Activated CD4-positive, alpha-beta T cell treated with anti-CD3 and anti-CD28 coated beads, Interleukin-2, amount 50 U/mL, for 4 hours (primary cell): ENCODE measurements at regions not wholly inside any gene's neighbourhood (a gene's known extent, or its start where the extent isn't known, plus 50 kb on each side); places are given as distances from the start of the nearest gene placed in this dataset.
"Not testable (repeated sequence)": the region's sequence is repeated elsewhere in the genome, so short reads cannot be mapped to it uniquely, and the experiment has no call there.

Experiments used
- DNase-seq, 2 experiments: peaks; one replicate each; pipeline ENCODE4 v3.0.0-alpha.2; 2020

DNA sequence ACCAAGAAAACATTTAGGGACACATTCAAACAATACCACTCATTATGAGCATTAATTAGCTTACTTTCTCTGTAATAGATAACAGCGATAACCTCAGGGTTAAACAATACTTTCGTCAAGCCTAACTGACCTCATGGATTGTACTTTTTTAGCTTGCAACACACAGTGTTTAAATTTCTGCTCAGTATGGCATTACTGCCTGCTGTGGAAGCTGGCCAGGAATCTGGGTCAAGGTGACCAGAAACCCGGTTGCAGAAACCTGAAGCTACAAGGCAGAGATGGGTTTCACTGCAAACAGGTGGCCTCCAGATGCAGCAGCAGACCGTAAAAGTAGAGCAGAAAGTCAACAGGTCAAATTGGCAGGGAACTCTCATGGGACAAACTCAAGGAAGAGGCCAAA, 123.8 kb upstream of the FHL2 start:
- DNase-seq, result no peak

DNA sequence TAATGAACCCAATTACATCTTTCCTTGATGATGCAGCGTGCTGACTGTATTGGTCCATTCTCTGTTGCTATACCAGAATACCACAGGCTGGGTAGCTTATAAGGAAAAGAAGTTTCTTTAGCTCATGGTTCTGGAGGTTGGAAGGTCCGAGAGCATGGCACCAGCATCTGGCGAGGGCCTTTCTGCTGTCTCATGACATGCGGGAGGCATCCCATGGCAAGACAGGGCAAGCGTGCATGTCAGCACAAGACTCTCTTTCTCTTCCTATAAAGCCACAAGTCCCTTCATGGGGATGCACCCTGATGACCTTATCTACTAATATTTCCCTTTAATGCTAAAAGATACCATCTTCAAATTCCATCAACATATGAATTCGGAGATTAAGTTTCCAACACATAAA, 122.8 kb upstream of the FHL2 start:
- DNase-seq, result no peak

DNA sequence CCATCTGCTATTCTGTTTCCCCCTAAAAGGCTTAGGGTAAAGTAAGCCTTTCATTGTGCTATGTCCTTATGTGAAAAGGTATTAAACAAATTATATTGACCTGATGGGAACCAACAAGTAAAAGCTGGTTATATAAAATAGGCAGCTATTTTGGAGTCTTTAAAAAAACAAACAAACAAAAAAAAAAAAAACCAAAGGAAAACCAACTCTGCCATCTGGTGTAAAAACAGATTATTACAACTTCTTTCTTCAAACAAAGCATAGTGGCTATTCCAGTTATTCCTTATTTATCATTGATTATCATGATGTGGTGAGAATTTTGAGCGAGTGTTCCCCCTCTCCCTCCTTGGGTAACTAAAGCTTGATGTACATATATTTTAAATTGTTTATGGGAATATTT, 122.3 kb upstream of the FHL2 start:
- DNase-seq, result no peak

DNA sequence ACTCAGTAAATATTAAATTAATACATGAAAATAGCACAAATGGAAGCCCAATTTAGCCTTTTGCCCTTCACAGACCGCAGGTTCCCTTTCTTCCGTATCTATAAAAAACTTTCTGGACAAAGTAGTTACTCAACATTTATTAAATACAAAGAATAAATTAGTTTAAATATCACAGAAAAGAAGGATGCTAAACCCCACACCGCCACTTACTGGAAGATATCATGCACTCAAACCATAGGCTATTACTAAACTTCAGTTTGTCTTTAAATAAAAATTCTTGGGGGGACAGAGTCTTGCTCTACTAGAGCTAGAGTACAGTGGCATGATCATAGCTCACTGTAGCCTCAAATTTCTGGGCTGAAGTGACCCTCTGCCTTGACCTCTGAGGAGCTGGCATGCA, 120.7 kb upstream of the FHL2 start:
- DNase-seq, result no peak

DNA sequence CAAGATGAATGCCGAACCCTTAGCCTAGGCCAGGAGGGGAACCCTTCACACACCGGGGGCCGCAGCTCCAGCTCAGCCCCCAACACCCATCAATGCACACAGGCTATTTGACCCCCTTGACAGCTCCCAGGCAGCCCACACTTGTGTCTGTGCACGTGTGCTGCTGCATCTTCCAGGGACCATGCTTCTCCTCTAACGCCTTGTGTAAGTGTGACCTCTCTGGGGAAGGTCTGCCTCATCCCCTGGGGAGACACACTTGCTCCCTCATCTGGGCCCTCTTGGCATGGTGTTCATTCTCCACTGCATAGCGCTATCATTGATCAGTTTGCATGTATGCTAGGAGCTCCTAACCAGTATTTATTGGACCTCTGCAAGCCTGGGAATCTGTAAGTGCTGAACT, 120.0 kb upstream of the FHL2 start:
- no peak for DNase-seq

DNA sequence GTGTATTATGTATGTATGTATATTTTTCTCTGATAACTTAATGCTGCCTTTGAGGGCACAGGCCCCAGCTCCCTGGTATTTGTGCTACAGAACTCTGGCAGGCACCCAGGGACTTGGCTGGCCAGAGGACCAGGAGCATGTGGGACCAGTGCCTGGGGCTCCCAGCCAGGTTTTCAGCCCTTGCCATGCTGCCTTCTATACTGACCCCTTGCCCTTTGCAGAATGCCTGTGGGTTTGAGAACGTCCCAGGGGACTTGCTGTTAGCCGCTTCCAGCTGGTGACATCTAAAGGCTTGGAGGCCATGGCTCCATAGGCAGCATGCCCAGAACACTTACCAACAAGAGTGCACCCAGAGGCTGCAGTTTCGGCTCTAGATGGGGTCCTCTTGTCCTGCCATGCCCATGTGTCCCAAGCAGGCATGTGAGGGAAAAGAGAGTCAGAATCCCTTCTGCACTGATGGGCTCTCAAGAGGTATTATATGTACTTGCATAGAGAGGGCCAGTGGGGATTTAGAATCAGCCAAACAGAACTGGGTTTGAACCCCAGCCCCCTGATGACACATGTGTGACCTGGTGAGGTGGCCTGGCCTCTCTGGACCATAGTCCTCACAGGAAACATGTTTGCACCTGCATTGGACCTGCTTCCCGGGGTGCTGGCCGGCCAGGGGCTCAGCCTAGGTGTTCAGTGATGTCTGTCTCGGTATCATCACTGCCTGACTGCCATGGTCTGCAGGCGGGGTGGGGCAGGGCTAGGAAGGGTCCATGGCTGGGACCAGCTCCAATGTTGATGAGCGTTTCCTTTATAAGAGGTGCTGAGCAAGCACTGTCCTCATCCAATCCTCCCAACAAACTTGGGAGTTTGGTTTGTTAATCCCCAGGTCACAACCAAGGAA, 119.2 kb upstream of the FHL2 start:
- no peak for DNase-seq

DNA sequence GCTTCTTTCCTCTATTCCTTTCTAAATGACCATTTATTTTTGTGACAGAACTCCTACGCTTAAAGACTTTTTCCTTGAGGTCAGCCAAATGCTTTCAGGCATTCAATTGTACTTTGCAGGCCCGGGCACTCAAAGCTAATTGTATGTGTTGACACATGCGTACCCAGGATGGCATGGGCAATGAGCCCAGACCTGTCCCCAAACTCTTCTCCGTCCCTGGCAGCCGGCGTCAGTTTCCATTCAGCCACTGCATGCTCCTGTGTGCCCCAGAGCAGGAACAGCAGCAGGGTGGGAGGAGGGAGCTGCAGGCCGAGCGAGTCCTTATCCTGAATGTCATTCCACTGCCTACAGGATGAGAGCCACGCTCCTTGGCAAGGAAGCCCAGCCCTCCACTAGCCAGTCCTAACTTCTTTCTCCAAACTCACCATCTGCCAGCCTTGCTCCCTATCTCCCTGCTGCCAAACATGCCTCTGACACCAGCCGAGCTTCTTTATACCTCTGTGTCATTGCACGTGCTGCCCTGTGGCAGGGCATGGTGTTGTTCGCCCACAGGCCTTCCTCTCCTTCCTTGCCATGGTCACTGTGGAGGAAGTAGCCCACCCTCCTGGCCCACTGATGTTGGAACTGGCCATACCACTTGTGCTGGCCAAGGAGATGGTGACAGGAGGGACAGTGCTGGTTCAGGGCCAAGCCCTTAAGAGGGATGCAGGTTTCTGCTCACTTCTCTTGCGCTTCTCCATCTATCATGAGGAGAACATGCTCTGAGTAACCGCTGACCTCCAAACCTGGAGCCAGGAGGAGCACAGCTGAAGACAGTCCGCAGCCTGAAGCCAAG, 116.9 kb upstream of the FHL2 start:
- no peak for DNase-seq

DNA sequence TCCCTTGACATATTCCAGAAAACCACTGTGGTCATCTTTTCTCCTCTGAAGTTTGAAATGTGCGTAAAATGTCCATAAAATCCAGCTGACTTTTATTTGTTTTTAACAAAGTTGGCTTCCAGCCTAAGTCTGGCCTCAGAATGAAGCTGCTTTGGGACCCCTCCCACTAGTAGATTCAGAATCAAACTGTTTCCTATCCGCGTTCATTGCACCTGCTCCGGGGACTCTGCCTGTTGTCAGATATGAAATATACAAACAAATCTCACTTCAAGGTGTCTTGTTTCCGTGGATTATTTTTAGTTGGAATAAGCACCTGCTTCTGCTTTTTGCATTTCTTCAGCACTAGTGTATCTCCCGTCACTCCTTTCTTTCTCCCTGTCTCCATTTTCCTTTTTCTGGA, 115.7 kb upstream of the FHL2 start:
- no peak for DNase-seq

DNA sequence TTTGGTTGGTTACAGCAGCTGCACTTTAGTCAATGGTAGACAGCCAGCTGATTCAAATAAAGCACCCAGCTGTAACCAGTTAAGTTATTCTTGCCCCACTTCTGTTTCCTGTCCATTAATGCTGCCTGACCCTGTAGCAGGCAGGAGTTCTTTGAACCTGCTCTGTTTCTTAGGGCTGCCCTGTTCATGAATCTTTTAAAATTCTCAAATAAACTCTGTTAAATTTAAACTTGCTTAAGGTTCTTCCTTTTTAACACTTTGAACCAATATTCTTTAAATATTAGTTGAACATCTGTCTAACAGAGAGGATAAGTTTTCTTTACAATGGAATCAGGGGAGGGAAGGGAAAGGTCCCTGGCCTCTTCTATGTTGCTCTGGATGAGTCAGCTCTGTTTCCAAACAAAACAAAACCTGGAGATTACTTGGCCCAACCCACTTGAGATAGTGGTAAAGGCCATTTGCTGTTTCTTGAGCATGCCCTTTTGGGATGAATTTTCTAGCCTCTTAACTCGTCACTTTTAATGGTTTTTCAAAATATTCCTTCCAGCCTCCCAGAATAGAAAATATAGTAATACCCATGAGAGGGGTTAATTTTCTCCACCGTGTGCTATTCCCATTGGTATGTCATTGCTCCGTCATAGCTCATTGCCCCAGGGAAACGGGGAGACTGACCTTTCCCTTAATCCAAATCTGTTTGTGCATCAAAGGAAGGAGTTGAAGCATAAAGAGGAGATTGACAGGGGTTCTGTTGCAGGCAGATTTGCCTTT, 112.1 kb upstream of the FHL2 start:
- DNase-seq, result no peak

DNA sequence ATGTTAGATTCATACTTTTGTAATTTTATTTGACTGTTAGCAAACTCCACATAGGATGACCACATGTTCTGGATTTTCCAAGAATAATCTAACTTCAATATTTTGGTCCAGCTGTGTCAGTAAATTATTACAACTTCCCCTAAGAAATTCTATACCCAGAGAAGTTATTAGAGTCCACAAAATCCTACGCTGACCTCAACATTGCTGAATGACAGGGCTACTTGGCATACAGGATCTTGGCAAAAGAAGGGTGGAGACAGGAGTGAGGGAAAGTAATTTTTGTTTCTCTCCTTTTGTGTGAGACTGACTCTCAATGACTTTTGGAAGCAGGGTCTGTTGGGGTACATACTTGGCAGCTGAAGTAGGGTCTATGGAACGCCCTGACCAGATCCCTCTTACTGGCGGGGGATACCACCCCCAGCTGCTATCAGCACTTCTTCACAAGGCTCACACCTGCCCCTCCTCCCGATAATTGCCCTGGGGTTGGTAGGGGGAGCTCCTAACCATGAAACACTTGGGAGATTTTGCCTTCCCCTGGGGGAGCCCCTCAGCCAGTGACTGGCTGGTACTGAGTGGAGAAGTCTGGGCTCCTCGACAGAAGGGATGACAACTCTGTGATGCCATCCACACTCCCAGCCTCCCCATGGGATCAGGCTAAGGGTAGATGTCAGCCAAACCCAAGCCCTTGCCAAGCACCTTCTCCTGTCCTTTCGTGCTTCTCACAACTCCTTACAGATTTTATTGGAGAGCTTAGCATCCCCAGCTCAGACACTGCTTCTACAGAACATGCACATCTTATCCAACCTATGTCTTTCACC, 110.6 kb upstream of the FHL2 start:
- no peak for DNase-seq

DNA sequence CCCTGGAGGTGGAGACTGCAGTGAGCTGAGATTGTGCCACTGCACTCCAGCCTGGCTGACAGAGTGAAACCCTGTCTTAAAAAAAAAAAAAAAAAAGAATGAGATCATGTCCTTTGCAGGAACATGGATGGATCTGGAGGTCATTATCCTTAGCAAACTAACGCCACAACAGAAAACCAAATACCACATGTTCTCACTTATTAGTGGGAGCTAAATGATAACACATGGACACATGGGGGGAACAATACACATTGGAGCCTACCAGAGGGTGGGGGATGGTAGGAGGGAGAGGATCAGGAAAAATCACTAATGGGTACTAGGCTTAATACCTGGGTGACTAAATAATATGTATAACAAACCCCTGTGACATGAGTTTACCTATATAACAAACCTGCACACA, 108.0 kb upstream of the FHL2 start:
- not testable (repeated sequence) for DNase-seq

DNA sequence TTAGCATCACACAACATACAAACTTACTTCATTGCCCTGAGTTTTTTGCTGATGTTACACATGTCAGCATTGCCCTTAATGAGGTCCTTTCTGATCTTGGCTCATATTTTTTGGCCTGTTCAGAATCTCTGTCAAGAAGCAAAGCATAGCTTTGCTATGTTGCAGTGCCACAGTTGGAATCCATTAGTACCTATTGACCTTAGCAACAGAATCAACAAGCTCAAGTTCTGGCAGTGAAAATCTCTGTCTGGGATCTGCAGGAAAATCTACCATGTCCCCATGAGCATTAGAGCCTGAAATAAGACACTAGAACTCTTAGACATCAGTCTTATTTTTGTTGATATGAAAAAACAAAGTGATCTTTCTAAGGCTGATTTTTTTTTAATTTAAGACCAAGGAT, 105.6 kb upstream of the FHL2 start:
- no peak for DNase-seq

DNA sequence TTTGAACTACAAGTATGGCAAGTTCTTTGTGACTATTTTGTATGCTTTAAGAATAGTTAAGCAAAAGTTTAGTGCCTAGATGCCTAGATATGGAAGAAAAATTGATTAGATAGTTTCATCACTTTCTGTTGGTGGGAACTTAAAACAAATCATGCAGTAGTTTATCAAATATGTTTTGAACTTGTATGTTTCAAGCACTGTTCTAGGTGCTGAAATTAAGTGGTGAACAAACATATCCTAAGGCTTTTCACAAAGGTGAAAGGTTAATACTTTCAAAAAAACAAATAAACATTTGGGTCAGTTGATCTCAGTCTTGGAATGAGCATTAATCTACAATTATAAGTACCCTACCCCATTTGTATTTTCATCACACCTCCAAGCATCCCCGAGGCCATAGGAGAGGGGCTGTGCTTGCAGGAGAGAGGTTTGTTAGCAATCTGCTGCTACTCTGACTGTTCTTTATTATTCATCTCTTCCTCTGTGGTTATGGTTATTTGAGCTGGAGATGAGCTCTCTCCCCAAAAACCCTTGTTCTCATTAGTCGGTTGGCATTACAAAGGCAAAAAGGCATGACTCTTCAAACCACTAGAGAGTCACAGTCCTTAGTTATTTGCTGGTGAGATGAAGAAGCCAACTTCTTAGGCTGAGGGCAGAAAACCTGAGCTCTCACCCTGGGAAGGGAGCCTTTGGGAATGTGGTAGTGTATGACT, 103.9 kb upstream of the FHL2 start:
- DNase-seq, result no peak

DNA sequence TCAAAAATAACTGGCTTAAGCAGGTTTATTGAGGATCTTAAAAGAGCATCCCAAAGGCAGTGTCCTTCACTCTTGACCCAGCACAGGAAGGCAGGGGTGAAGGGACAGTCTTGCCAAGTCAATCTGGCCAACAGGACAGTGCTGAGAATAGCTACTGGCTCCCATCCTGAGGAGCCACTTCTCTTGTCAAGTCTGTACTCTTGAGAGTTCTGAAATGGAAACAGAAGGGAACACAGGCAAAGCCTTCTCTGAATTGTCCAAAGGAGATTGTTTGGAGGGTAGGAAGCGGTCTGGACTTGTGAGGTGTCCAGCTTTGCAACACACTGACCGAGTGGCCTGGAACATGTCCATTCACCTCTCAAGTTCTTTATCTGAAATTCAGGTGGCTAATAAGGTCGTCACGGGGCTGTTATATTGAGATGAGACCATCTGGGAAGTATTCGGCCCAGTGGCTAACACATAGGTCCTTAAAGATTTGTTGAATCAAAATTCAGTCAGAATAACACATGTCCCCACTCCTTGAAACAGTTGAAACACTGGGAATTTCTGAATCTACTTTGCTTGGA, 99.5 kb upstream of the FHL2 start:
- DNase-seq, result no peak

DNA sequence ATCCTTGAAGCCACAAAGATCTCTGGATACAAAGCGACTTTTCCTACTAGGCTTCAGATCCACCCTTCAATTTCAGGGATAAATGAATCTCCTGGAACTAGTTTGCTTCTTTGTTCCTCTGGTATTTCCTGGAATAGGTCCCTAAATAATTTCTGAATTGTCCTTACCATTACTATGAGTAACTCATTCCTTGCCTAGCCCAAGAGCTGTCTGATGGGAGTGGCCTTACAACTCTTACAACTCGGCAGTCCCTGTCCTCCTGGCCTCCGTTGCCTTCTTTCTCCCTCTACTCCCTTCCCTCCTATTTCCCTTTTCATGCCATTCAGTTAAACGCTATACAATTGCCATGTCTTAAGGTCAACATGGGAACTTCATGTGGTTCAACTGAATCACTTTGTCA, 98.2 kb upstream of the FHL2 start:
- no peak for DNase-seq

DNA sequence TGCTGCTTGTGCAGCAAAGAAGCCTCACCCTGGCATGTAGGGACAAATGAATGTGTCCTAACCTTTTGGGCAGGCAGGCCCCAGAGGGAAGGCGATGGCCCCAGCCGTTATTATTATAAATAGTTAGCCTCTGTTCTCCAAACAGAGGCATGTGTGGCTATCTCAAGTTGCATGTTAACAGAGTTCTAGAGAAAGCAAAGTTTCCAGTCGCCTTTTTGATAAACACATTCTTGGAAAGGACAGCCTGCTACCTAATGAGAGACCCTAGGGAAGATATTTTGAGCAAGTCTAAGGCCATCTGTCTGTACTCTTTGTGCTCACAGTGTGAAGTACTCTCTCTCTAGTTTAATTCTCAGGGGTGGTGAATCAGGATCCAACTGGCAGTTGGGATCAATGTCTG, 97.4 kb upstream of the FHL2 start:
- DNase-seq, result no peak

DNA sequence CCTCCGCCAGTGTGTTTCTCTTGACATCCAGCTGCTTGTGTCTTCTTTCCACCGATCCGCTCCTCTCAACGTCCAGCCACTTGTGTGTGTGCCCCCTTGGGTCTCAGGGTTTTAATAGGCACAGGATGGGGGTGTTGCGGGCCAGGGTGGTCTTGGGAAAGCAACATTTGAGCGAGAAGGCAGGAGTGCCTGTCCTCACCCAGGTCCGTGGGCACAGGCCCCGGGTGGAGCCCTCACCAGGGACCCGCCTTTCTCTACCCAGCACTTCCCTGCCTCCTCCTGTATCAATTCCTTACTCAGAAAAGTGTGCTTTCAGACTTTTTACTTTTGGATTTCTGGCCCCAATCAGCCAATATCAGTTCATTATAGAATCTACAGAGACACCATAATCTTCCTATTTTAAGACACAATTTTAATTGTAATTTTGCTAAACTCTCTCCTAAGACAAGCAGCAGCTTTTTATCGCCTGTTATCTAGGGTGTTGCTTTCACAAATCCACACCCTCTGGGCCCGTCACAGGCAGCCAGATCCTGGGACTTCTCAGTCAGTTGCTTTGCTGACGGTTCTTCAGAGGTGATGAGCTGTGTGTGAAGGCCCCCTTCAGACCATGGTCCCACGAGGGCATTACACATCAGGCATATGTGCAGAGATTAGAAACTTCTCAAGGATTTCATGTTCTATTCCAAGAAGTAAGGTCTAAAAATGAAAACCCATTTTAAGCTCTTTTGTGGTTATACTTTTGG, 96.0 kb upstream of the FHL2 start:
- DNase-seq, result no peak

DNA sequence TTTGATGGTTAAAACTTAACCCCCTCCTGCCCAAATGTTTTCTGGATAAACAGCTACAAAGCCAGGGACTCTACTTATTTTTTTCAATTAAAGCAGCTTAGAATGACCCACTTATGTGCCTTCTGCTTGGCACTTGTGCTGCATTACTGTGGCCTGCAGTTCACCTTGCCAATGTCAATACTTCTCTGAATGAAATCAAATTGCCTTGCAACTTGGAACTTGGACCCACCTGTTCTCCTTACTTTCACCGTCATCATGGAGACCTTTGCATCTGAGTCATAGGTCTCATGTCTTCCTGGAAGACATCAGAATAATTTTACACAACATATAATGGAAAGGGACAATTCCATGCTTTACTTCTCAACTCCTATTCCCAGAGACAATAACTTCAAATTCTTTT, 92.1 kb upstream of the FHL2 start:
- no peak for DNase-seq

DNA sequence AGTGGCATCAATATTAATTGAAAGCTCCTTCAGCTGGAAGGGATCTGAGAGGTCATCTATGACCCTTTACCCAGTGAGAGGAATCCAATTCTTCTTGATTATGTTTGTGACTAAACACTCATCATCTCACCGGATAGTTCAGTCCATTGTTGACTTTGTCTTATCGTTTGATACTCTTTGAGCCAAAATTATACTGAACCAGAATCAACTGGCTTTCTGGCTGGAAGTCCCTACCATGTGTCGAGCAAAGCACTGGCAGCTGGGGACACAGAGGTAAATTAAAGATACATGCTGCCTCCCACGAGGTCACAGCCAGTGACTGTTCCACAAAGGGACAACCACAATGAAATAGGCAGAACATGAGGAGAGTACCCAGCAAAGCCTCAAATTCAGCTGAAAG, 91.4 kb upstream of the FHL2 start:
- no peak for DNase-seq

DNA sequence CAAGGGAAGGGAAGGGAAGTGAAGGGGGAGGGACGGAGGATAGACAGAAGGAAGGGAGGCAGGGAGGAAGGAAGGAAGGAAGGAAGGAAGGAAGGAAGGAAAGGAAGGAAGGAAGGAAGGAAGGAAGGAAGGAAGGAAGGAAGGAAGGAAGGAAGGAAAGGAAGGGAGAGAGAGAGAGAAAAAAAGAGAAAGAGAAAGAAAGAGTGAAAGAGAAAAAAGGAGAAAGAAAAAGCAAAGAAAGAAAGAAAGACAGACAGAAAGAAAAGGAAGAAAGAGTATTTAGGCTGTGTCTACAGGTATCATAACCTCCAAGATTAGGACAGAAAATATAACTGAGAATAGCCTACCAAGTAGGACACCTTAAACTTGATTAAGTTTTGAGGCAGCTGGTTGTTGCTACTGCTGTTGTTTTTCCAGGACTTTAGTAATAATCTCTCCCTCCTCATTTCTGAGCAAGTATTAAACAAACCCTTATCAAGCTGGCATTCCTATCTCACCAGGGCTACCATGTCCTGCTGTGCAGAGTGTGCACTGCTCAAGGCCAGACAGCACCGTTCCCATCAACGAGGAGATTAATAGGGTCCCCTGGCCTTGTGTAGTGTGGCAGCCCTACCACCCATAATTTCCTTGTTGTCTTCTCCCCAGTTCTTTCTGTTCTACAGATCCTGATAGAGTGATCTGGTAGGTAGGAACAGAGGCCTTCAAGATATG, 90.5 kb upstream of the FHL2 start:
- DNase-seq, result no peak
